ENCODE measurements at regions not wholly inside any gene's neighbourhood (a gene's known extent, or its start where the extent isn't known, plus 50 kb on each side); places are given as distances from the start of the nearest gene placed in this dataset.

DNA sequence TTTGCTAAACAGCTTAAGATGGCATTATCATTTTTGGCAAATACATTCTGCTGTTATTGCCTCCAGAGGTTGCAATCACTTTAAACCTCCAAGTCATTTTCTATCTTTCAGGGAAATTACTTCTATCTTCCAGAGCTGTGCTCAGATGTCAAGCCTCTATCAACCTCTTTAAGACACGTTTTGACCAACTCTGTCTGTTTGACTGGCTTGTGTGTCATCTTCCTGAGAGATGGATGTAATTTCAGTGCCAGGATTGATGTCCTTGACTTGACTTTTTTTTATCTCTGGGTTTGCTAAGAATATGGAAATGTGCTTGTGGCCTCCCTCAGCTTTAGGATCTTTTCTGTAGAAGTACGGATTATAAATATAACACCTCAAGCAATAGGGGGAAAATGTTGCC lies 263.4 kb downstream of the GLUD2 start:
- no peak overlapping the region for H3K27ac ChIP-seq (ENCODE audit: low read depth, low read length)
- H3K9me2 ChIP-seq (replicated peaks; ENCODE audit: insufficient read depth, low read length), result no peaks in the 10 kb centered on the region
- H3K9me3 ChIP-seq (ENCODE audit: insufficient read depth, low read length), result no peaks in the 10 kb centered on the region
- TF ChIP-seq, protein P1, sequence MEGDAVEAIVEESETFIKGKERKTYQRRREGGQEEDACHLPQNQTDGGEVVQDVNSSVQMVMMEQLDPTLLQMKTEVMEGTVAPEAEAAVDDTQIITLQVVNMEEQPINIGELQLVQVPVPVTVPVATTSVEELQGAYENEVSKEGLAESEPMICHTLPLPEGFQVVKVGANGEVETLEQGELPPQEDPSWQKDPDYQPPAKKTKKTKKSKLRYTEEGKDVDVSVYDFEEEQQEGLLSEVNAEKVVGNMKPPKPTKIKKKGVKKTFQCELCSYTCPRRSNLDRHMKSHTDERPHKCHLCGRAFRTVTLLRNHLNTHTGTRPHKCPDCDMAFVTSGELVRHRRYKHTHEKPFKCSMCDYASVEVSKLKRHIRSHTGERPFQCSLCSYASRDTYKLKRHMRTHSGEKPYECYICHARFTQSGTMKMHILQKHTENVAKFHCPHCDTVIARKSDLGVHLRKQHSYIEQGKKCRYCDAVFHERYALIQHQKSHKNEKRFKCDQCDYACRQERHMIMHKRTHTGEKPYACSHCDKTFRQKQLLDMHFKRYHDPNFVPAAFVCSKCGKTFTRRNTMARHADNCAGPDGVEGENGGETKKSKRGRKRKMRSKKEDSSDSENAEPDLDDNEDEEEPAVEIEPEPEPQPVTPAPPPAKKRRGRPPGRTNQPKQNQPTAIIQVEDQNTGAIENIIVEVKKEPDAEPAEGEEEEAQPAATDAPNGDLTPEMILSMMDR (IDR thresholded peaks at IDR 0.05; ENCODE audit: insufficient read depth, low read length, poor library complexity, severe bottlenecking), result no peak
- TF ChIP-seq EZH2phosphoT487 (conservative IDR thresholded peaks at IDR 0.05; ENCODE audit: low read length), result no peak
- no peak overlapping the region for H3K9ac ChIP-seq (ENCODE audit: low read length)
- no peak overlapping the region for H3K4me3 ChIP-seq (ENCODE audit: insufficient read depth, low read length, poor library complexity, severe bottlenecking)
- no peaks in the 10 kb centered on the region for H4K20me1 ChIP-seq (ENCODE audit: low read depth, low read length)
- H3K4me2 ChIP-seq (ENCODE audit: low read depth, low read length, poor library complexity, severe bottlenecking), result no peak overlapping the region
- H2AFZ ChIP-seq (ENCODE audit: low read depth, low read length, severe bottlenecking), result no peak overlapping the region
- no peaks in the 10 kb centered on the region for H3K27me3 ChIP-seq (ENCODE audit: low read length)
- H3K79me2 ChIP-seq (ENCODE audit: insufficient read depth, low read length), result no peaks in the 10 kb centered on the region
- no peaks in the 10 kb centered on the region for H3F3A ChIP-seq (ENCODE audit: insufficient read depth)
- H3K36me3 ChIP-seq (ENCODE audit: low read length), result no peaks in the 10 kb centered on the region

DNA sequence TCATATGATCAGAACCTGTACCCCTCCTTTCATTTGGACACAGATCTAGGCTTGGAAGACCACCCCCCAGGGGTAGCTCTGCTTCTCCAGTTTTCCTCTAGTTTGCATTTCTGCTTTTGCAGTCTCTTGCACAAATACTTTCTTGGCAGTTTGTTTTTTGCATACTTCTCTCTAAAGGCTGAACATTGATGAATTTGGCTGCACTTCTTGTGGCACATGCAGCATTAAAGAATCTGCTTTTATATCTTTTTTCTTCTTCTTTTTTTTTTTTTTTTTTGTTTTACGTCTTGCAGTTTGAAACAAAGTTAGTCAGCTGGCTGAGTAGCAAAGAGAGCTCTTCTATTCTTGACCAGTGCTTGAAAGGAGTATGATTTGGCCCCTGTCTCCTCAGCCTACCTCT lies 273.0 kb downstream of the GLUD2 start:
- Histone ChIP-seq H3K79me2 (ENCODE audit: insufficient read depth, low read length) (no peaks in the 10 kb centered on the region), H3K27ac (ENCODE audit: low read depth, low read length) (no peak overlapping the region), H3K27me3 (ENCODE audit: low read length) (no peaks in the 10 kb centered on the region), H3F3A (ENCODE audit: insufficient read depth) (no peaks in the 10 kb centered on the region), H4K20me1 (ENCODE audit: low read depth, low read length) (no peaks in the 10 kb centered on the region), H3K4me3 (ENCODE audit: insufficient read depth, low read length, poor library complexity, severe bottlenecking) (no peak overlapping the region), H3K36me3 (ENCODE audit: low read length) (no peaks in the 10 kb centered on the region), H3K9ac (ENCODE audit: low read length) (no peak overlapping the region), H3K4me2 (ENCODE audit: low read depth, low read length, poor library complexity, severe bottlenecking) (no peak overlapping the region), H2AFZ (ENCODE audit: low read depth, low read length, severe bottlenecking) (no peak overlapping the region), H3K9me2 (replicated peaks; ENCODE audit: insufficient read depth, low read length) (no peaks in the 10 kb centered on the region), H3K9me3 (ENCODE audit: insufficient read depth, low read length) (no peaks in the 10 kb centered on the region)
- no peak for TF ChIP-seq EZH2phosphoT487 (conservative IDR thresholded peaks at IDR 0.05; ENCODE audit: low read length)
- TF ChIP-seq, protein P1 (IDR thresholded peaks at IDR 0.05; ENCODE audit: insufficient read depth, low read length, poor library complexity, severe bottlenecking), result no peak

DNA sequence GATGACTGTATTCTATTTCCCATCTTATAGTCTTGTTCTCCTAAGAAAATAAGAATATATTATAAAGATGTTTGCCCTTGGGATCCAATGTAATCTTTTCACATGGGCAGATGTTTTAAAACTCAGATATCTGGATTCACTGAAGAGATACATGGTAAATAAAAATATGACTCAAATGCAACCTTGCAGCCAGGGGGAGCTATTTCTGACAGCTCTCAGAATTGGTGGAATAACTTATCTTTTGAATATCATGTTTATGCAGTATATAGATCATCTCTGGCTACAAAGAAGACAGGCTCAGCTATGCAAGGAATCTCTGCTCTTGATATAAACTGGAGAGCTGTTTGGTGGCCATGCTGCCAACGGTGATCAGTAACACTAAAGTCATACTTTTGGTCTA lies 274.7 kb downstream of the GLUD2 start:
- no peak overlapping the region for H3K4me2 ChIP-seq (ENCODE audit: low read depth, low read length, poor library complexity, severe bottlenecking)
- TF ChIP-seq, protein P1 (IDR thresholded peaks at IDR 0.05; ENCODE audit: insufficient read depth, low read length, poor library complexity, severe bottlenecking), result no peak
- no peak for TF ChIP-seq EZH2phosphoT487 (conservative IDR thresholded peaks at IDR 0.05; ENCODE audit: low read length)
- H3K9me2 ChIP-seq (replicated peaks; ENCODE audit: insufficient read depth, low read length), result no peaks in the 10 kb centered on the region
- H3K9me3 ChIP-seq (ENCODE audit: insufficient read depth, low read length), result no peaks in the 10 kb centered on the region
- no peak overlapping the region for H2AFZ ChIP-seq (ENCODE audit: low read depth, low read length, severe bottlenecking)
- H3K36me3 ChIP-seq (ENCODE audit: low read length), result no peaks in the 10 kb centered on the region
- H4K20me1 ChIP-seq (ENCODE audit: low read depth, low read length), result no peaks in the 10 kb centered on the region
- no peaks in the 10 kb centered on the region for H3K79me2 ChIP-seq (ENCODE audit: insufficient read depth, low read length)
- H3F3A ChIP-seq (ENCODE audit: insufficient read depth), result no peaks in the 10 kb centered on the region
- H3K9ac ChIP-seq (ENCODE audit: low read length), result no peak overlapping the region
- H3K27me3 ChIP-seq (ENCODE audit: low read length), result no peaks in the 10 kb centered on the region
- H3K4me3 ChIP-seq (ENCODE audit: insufficient read depth, low read length, poor library complexity, severe bottlenecking), result no peak overlapping the region
- no peak overlapping the region for H3K27ac ChIP-seq (ENCODE audit: low read depth, low read length)
